ENCODE measurements at regions not wholly inside any gene's neighbourhood (a gene's known extent, or its start where the extent isn't known, plus 50 kb on each side); places are given as distances from the start of the nearest gene placed in this dataset.

DNA sequence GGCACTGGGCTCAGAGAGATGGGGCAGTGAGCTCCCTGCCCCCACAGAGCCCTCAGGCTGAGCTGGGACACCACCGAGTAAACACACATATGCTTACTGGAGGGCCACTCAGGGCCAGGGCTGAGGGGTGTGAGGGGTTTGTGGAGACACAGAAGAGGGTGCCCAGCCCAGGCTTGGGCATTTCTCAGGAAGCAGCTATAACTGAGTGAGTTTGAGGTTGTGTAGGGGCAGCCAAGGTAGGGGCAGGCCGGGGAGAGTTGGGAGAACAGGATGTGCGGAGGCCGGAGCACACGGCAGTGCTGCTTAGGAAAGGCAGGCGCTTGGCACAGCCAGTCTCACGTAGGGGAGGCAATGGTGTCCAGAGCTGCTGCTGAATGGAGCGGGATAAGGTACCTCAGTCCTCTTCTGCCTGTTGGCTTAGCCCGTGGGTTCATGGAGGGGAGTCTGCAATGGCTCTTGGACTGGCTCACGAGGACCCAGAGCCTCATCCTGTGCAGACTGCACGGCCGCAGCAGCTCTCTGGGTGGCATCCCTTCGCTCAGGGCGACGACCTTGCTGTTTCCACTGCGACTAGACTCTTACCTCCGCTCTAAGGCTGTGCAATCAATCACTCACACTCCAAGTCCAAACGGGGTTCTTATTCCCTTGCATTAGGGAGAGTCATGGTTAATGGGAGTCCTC, 466.1 kb upstream of the HS6ST1 start:
- DNase-seq (ENCODE audit: extremely low read depth, low read depth): no peak

DNA sequence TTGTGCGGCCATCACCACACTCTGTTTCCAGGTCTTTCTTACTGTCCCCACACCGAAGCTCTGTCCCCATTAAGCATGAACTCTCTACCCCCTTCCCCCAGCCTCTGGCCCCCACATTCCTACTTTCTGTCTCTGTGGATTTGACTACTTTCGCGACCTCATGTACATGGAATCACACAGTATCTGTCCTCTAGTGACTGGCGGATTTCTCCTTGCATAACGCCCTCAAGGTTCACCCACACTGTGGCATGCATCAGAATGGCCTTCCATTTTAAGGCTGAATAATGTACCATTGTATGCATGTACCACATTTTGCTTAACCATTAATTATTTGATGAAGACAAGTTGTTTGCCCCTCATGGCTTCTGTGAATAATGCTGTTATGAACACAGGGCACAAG, 467.6 kb upstream of the HS6ST1 start:
- no peak for TF ChIP-seq CTCF (IDR thresholded peaks at IDR 0.05; ENCODE audit: low read depth, low read length, missing control alignments)
- no peak overlapping the region for H3K4me3 ChIP-seq (replicated peaks; ENCODE audit: low read depth, low read length)
- DNase-seq (ENCODE audit: extremely low read depth, low read depth): no peak

More for the DNA sequence above, 466.1 kb upstream of the HS6ST1 start:
- no peak for TF ChIP-seq CTCF (IDR thresholded peaks at IDR 0.05; ENCODE audit: low read depth, low read length, missing control alignments)
- no peak overlapping the region for H3K4me3 ChIP-seq (replicated peaks; ENCODE audit: low read depth, low read length)

DNA sequence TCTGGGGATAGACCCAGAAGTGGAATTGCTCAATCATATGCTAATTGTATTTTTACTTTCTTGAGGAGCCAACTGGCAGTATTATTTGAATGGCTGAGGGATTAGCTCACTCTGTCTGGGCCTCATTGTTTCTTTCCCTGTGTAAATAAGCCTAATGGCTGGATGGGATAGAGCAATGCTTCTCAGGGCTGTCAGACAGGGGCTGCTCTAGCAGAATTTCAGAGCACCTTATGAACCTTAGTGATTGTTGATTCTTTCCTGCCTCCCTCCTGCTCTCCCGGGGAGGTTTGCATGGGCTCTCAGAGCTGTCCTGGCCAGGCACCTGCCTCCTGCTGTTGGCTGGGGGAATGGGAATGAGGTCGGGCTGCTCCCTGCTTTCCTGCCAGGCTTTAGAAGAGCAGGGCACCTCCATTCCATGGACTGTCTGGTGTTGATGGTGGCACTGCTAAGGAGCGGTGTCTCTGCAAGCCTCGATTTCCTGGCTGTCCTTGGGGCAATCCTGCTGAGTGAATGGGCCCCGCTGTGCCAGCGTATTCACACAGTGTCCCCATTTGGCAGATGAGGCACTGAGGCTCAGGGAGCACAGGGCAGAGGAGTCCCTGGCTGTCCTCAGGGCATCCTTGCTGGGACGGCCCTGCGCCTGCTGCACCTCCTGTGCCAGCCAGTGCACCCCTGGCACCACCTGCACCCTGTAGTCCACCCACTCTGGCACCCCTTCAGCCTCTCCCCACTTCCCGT, 468.2 kb upstream of the HS6ST1 start:
- TF ChIP-seq CTCF (IDR thresholded peaks at IDR 0.05; ENCODE audit: low read depth, low read length, missing control alignments): no peak
- no peak for DNase-seq (ENCODE audit: extremely low read depth, low read depth)
- H3K4me3 ChIP-seq (replicated peaks; ENCODE audit: low read depth, low read length): no peak overlapping the region

DNA sequence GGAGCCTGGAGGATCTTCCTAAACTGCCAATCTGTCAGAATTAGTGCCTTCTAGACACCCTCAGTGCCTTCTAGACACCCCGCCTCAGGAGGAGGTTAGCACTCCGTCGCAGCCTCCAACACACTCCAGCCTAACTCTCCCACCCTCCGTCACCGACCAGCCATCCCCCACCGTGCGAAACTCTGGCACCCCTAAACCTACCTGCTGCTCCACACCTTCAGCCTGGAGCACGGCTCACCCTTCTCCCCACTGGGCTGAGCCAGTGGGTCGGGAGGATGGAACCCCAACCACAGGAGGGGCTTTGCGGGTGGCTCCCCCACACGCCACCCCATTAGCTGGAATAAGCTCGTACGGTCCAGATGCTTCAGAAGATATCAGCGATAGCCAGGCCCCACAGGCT, 468.9 kb upstream of the HS6ST1 start:
- no peak for TF ChIP-seq CTCF (IDR thresholded peaks at IDR 0.05; ENCODE audit: low read depth, low read length, missing control alignments)
- H3K4me3 ChIP-seq (replicated peaks; ENCODE audit: low read depth, low read length): no peak overlapping the region
- no peak for DNase-seq (ENCODE audit: extremely low read depth, low read depth)

DNA sequence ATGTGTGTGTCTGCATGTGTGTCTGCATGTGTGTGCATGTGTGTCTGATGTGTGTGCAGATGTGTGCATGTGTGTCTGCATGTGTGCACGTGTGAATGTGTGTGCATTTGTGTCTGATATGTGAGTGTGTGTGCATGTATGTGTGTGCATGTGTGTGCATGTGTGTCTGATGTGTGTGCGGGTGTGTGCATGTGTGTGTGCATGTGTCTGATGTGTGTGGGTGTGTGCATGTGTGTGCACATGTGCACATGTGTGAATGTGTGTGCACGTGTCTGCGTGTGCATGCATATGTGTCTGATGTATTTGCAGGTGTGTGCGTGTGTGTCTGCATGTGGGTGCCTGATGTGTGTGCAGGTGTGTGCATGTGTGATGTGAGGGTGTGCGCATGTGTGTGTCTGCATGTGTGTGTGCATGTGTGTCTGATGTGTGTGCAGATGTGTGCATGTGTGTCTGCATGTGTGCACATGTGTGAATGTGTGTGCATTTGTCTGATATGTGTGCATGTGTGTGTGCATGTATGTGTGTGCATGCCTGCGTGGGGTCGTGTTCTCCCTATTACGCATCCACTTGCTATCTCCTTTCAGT, 470.1 kb upstream of the HS6ST1 start:
- no peak for TF ChIP-seq CTCF (IDR thresholded peaks at IDR 0.05; ENCODE audit: low read depth, low read length, missing control alignments)
- no peak overlapping the region for H3K4me3 ChIP-seq (replicated peaks; ENCODE audit: low read depth, low read length)
- DNase-seq (ENCODE audit: extremely low read depth, low read depth): no peak

DNA sequence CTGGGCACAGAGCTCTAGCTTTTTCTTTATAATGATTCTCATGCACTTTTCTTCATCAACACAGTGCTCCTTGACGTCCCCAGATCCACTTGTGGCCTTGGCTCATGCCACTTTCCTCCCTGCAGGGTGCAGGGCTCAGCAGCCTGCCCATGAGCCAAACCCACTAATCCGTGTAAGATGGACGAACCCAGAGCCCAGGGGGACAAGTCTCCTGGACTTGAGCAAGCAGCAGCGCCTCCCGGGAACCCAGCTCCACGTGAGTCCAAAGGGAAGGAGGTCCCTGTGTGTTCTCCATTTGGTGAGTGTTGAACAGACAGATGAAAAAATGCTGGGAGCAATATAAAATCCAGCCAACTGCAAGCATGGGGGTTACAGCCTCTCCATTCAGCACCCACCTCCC, 470.6 kb upstream of the HS6ST1 start:
- no peak overlapping the region for H3K4me3 ChIP-seq (replicated peaks; ENCODE audit: low read depth, low read length)
- no peak for DNase-seq (ENCODE audit: extremely low read depth, low read depth)
- no peak for TF ChIP-seq CTCF (IDR thresholded peaks at IDR 0.05; ENCODE audit: low read depth, low read length, missing control alignments)
